GM12874 (cell line): ENCODE measurements at regions not wholly inside any gene's neighbourhood (a gene's known extent, or its start where the extent isn't known, plus 50 kb on each side); places are given as distances from the start of the nearest gene placed in this dataset.

Source experiments
- TF ChIP-seq, protein P1 (sequence below): IDR thresholded peaks from 2 replicates; pipeline ENCODE4 v1.5.1; 2011; ENCODE audit warnings: low read depth, mild to moderate bottlenecking, control low read depth, low read length, moderate library complexity; ENCODE audit not compliant: insufficient read depth

DNA sequence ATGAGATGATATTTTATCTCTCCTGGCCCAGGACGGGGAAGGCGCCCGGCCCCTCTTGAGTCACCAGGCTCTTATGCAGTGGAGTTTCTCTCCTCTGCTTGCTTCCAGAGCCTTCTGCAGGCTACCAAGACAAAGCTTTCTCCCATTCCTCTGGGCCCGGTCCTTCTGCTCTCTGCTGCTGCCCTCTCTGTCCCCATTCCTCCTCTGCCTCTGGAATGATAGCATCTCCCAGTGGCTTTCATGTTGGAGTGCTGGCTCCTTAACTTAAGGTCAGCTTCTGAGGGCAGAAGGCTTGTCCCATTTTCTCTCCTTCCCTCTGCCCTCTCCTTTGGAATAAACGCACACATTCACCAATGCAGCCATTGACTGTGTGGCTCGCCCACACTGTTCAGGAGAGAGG lies 86.2 kb downstream of the SDC1 start:
- TF ChIP-seq, protein P1, sequence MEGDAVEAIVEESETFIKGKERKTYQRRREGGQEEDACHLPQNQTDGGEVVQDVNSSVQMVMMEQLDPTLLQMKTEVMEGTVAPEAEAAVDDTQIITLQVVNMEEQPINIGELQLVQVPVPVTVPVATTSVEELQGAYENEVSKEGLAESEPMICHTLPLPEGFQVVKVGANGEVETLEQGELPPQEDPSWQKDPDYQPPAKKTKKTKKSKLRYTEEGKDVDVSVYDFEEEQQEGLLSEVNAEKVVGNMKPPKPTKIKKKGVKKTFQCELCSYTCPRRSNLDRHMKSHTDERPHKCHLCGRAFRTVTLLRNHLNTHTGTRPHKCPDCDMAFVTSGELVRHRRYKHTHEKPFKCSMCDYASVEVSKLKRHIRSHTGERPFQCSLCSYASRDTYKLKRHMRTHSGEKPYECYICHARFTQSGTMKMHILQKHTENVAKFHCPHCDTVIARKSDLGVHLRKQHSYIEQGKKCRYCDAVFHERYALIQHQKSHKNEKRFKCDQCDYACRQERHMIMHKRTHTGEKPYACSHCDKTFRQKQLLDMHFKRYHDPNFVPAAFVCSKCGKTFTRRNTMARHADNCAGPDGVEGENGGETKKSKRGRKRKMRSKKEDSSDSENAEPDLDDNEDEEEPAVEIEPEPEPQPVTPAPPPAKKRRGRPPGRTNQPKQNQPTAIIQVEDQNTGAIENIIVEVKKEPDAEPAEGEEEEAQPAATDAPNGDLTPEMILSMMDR, result no peak

DNA sequence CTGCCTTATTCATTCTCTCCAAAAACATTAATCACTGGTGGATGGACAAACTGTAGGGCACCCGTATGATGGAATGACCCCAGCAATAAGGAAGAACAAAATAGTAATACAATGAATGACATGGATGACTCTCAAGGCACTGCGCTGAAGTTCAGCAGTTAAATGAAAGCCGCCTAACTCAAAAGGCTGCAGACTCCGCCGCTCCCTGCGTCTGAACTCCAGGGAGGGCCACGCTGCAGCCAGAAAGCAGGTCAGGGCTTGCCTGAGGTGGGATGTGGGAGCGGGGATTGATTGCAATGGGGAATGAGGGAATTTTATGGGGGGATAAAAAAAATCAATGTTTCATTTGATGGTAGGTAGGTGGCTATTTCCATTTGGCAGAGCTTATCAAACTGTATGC lies 86.5 kb upstream of the LAPTM4A start:
- TF ChIP-seq, protein P1, result no peak

DNA sequence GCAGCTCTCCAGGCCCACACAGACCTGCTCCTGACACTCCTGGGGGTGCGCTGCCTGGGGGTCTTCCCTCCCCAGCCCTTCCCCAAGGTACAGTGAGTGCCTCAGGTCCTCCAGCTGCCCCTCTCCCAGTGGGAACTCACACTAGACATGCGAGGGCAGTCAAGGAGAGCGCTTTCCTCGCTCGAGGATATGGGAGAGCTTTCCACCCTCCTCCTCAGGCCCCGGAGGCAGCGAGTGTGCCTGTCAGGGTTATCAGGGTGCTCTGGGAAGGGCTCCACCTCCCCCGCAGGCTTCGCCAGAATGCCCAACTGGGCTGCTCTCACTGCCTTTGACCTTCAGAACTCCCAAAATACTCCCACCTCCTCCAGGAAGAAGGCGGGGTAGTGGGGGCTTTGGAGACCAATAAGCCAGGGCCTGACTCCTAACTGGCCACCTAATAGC lies 85.7 kb upstream of the LAPTM4A start:
- TF ChIP-seq, protein P1, result no peak

DNA sequence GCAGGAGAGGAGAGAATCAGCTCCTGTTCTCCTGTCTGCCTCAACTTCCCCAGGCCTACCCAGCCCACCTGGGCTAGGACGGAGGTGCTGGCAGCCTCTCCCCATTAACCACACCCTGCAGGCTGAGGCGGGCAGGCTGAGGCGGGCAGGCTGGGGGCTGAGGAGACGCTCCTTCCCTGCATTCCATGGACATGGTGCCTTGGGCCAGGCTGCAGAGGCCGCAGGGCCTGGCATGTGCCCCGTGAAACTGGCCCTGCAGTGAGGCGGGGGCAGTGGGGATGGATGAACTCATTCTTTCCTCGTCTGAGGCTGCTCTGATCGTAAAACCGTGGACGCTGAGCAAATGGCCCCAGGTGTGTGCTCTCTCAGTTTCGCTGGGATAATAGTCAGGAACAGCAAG lies 84.7 kb upstream of the LAPTM4A start:
- TF ChIP-seq, protein P1, result no peak

DNA sequence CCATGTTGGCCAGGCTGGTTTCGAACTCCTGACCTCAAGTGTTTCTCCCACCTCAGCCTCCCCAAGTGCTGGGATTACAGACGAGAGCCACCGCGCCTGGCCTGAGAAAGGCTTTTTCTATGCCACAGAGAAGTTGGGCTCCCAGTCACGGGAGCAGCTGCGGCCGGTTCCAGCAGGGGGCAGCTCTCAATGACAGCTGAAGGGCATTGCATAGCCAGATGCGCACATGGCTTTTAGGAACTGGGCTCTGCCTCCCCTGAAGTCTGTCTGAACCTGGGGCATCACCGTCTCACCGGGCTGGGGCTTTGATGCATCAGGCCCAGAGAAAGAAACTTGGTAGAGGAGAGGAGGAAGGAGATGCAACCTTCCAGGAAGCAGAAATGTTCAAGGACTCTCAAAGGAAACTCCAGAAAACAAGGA lies 84.2 kb upstream of the LAPTM4A start:
- TF ChIP-seq, protein P1, result peak; percentile 88

DNA sequence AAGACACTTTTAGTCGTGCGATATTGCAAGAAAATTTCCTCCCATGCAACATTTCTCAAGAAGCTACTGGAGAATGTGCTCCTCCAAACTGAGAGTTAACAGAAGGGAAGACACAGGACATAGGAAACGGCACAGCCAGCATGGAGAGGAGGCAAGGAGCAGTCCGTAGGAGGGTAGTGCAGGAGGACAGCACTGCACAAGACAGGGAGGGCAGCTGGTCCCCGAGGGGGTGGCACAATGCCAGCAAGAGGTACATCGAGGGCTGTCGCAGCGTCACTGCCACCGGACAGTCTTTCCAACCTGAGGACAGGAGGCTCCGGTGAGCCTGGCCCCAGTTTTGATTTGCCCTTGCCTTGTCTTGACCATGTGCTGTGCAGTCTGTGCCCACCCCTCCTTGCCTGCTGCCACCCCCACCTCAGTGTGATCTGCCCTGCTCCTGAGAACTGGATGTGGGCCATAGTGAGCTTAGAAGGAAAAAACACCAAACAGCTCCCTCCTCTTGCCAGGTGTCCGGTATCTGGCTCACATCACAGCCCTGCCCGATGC lies 81.6 kb upstream of the LAPTM4A start:
- TF ChIP-seq, protein P1, result no peak

DNA sequence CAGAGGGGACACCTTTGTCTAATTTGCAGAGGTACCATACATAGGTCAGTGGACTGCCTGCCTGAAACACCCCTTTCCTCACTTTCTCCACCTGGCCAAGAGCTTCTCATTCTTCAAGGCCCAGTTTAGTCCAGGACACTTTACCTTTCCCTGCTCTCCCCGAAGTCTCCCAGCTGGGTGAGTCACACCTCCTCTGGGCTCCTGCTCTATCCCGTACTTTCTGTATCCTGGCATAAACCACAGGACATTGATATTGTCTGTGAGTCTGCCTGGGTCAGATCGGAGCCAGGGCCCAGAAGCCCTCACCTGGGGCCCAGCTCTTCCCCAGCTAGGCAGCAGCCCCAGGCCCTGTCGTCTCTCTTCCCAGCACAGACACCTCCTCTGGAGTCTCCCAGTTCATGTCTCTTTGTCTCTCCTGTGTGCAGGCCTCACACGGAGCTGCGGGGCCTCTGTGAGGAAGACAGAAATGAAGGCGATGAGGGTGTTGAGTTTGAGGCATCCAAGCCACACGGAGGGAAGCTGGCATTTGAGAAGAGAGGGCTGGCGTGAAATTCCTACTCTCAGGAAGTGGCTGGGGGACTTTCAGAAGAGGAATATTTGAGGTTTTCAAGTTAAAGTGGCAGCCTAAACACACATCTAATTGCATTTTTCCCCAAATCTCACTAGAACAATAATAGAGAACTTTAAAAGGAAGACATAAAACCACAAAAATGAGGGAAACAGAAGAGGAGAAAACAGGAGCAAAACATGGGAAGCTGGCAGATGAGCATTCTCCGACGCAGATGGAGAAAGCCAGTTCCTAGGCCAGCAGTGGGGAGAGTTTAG lies 79.6 kb upstream of the LAPTM4A start:
- TF ChIP-seq, protein P1, result no peak
